B cell (primary cell): ENCODE measurements at regions not wholly inside any gene's neighbourhood (a gene's known extent, or its start where the extent isn't known, plus 50 kb on each side); places are given as distances from the start of the nearest gene placed in this dataset.

ENCODE experiments used
- CTCF ChIP-seq: fragments of 200-600 bp; IDR thresholded peaks from one replicate; pipeline ENCODE4 v1.8.0; 2022; ENCODE audit warnings: antibody characterized with exemption, mild to moderate bottlenecking
- EZH2 ChIP-seq: IDR thresholded peaks from 2 replicates; pipeline ENCODE4 v1.6.1; 2012; ENCODE audit warnings: borderline replicate concordance, low read depth, mild to moderate bottlenecking, moderate library complexity, low read length; ENCODE audit not compliant: insufficient read depth, poor library complexity, severe bottlenecking

DNA sequence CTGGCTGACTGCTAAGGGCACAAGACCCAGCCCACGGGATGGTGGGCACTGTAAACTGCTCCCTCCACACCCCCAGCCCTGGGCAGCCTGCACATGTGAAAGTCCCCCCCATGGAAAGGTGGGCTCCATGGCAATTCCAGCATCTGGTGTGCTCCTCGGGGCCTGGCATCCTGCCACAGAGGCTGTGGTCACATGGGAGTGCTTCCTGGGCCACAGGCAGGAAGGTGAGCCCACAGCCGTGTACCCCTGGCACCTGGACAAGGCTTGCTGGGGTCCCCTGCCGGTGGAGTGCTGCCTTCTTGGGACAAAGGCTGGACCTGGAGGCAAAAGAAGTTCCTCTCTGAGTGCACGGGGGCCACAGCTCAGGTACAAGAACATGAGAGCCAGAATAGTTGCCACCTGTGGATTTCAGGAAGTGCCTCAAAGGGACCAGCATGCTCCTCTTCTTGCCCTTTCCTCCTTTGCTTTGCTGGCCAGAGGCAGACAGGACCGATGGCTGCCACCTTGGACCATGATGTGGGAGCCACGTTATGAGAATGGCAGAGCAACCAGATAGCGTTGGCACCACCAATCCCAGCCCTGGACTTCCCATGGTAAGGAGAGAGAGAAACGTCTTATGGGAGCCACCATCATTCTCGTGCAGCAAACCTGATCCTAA is 120.2 kb upstream of the MLN start:
- no peak for TF ChIP-seq CTCF
- TF ChIP-seq EZH2, result no peak
